ENCODE measurements at regions not wholly inside any gene's neighbourhood (a gene's known extent, or its start where the extent isn't known, plus 50 kb on each side); places are given as distances from the start of the nearest gene placed in this dataset.

- Histone ChIP-seq H3K9me3 (replicated peaks; ENCODE audit: control insufficient read depth, insufficient read depth, low read depth, low read length) (no peaks in the 10 kb centered on the region), H3K27ac (ENCODE audit: extremely low read depth, low read depth, low read length) (no peak overlapping the region), H2AFZ (ENCODE audit: low read depth, low read length) (no peak overlapping the region), H3K9ac (ENCODE audit: insufficient read depth in 1 of 2, low read depth in 2 of 2, low read length in 2 of 2) (no peak overlapping the region), H3K4me2 (ENCODE audit: insufficient read depth, low read length) (no peak overlapping the region), H3K4me3 (no peak overlapping the region), H3K27me3 (ENCODE audit: control insufficient read depth in 2 of 2, insufficient read depth in 2 of 2, low read length in 2 of 2) (no peaks in the 10 kb centered on the region), H3K9me1 (ENCODE audit: control insufficient read depth, insufficient read depth, low read length) (no peaks in the 10 kb centered on the region), H3K79me2 (ENCODE audit: control insufficient read depth, insufficient read depth, low read length) (no peaks in the 10 kb centered on the region), H4K20me1 (replicated peaks; ENCODE audit: control insufficient read depth, insufficient read depth, low read length) (no peaks in the 10 kb centered on the region), H3K36me3 (ENCODE audit: control insufficient read depth, insufficient read depth, low read length) (no peaks in the 10 kb centered on the region), H3K4me1 (replicated peaks in 1 of 2; ENCODE audit: control insufficient read depth in 2 of 2, insufficient read depth in 2 of 2, low read length in 2 of 2) (no peaks in the 10 kb centered on the region)
- POLR2A ChIA-PET = interaction anchor here (0.6 to 0.8 kb wide), 2 partner anchors 1192 to 1557 kb away, joined by 3 to 5 read pairs; no protein-coding TSS in a partner anchor
- no peak for FAIRE-seq
- BruUV-seq (replicated peaks) = no TSS peak
- CTCF ChIA-PET (ENCODE audit: low intra/inter-chr PET ratio) = no interaction called here
- in situ Hi-C loops (cut with MboI) = loop anchor here (25.0 kb wide), 1 partner anchor 1898 kb away; no protein-coding TSS in a partner anchor
- ATAC-seq = no peak
- 0% methylated on average over 1 of the region's 1 CpG for WGBS (ENCODE audit: insufficient coverage, low coverage, missing lambda C conversion rate)
- no peak for DNase-seq (ENCODE audit: extremely low read depth in 1 of 4, low spot score in 3 of 4)
- intact Hi-C loops (cut with micrococcal nuclease) = no loop called here
- TF ChIP-seq CBX1 (IDR thresholded peaks at IDR 0.05; ENCODE audit: low read depth) (no peak), USF1 (CRISPR knock-in tag; IDR thresholded peaks at IDR 0.05) (no peak), ZNF668 (CRISPR knock-in tag; IDR thresholded peaks at IDR 0.05) (no peak), OTX1 (CRISPR knock-in tag; IDR thresholded peaks at IDR 0.05) (no peak), MAFF (IDR thresholded peaks at IDR 0.05; ENCODE audit: low read length) (no peak), TFE3 (CRISPR knock-in tag; IDR thresholded peaks at IDR 0.05) (no peak), KLF10 (CRISPR knock-in tag; IDR thresholded peaks at IDR 0.05) (no peak), ZNF609 (CRISPR knock-in tag; IDR thresholded peaks at IDR 0.05; ENCODE audit: borderline replicate concordance) (no peak), ZNF134 (CRISPR knock-in tag; conservative IDR thresholded peaks at IDR 0.05) (no peak), L3MBTL2 (IDR thresholded peaks at IDR 0.05) (no peak), CUX1 (CRISPR knock-in tag; IDR thresholded peaks at IDR 0.05) (no peak), THRAP3 (IDR thresholded peaks at IDR 0.05; ENCODE audit: borderline replicate concordance) (no peak)
Measured at GRCh38 chr5:113689647-113690046, 176.2 kb downstream of the YTHDC2 start.
